H9 (cell line): ENCODE measurements at regions not wholly inside any gene's neighbourhood (a gene's known extent, or its start where the extent isn't known, plus 50 kb on each side); places are given as distances from the start of the nearest gene placed in this dataset.

Experiments
- DNase-seq: peaks from one replicate; pipeline ENCODE4 v3.0.0-alpha.2; 2017
- H2AFZ ChIP-seq: one replicate; pipeline ENCODE4 v1.6.1; 2013; ENCODE audit warnings: mild to moderate bottlenecking, low read length, control low read depth, moderate library complexity
- H2AK5ac ChIP-seq: 2 replicates; pipeline ENCODE4 v1.6.1; 2013; ENCODE audit warnings: low read length, control low read depth, mixed read lengths; ENCODE audit not compliant: insufficient read length
- H2BK120ac ChIP-seq: one replicate; pipeline ENCODE4 v1.6.1; 2013; ENCODE audit warnings: low read depth, mild to moderate bottlenecking, low read length, control low read depth, inconsistent platforms; ENCODE audit not compliant: poor library complexity, severe bottlenecking
- H2BK12ac ChIP-seq: 2 replicates; pipeline ENCODE4 v1.6.1; 2013; ENCODE audit warnings: low read length, control low read depth, mixed read lengths, low read depth; ENCODE audit not compliant: insufficient read length
- H2BK15ac ChIP-seq: 2 replicates; pipeline ENCODE4 v1.6.1; 2013; ENCODE audit warnings: low read depth, low read length, control low read depth
- H2BK20ac ChIP-seq: one replicate; pipeline ENCODE4 v1.6.1; 2013; ENCODE audit warnings: low read depth, mild to moderate bottlenecking, low read length, control low read depth, inconsistent platforms; ENCODE audit not compliant: poor library complexity, severe bottlenecking
- H2BK5ac ChIP-seq: 2 replicates; pipeline ENCODE4 v1.6.1; 2013; ENCODE audit warnings: low read length, control low read depth, mixed read lengths; ENCODE audit not compliant: insufficient read length
- H3K14ac ChIP-seq: 2 replicates; pipeline ENCODE4 v1.6.1; 2013; ENCODE audit warnings: low read length, control low read depth; ENCODE audit not compliant: insufficient read depth
- H3K18ac ChIP-seq: 2 replicates; pipeline ENCODE4 v1.6.1; 2013; ENCODE audit warnings: low read depth, mild to moderate bottlenecking, mixed read lengths, low read length, control low read depth; ENCODE audit not compliant: insufficient read length
- H3K23ac ChIP-seq: 2 replicates; pipeline ENCODE4 v1.6.1; 2013; ENCODE audit warnings: low read length, control low read depth, mixed read lengths, low read depth; ENCODE audit not compliant: insufficient read length
- H3K23me2 ChIP-seq: 2 replicates; pipeline ENCODE4 v1.6.1; 2013; ENCODE audit warnings: low read depth, mild to moderate bottlenecking, mixed read lengths, low read length, control low read depth; ENCODE audit not compliant: insufficient read length, poor library complexity, severe bottlenecking
- H3K27ac ChIP-seq: 2 replicates; pipeline ENCODE4 v1.5.1; 2013; ENCODE audit warnings: low read length, control low read depth, mixed read lengths, low read depth; ENCODE audit not compliant: insufficient read length
- H3K27me3 ChIP-seq: 2 replicates; pipeline ENCODE4 v1.6.1; 2013; ENCODE audit warnings: low read length, control low read depth, inconsistent platforms; ENCODE audit not compliant: insufficient read depth
- H3K4ac ChIP-seq: 2 replicates; pipeline ENCODE4 v1.6.1; 2013; ENCODE audit warnings: low read depth, mild to moderate bottlenecking, control low read depth, inconsistent platforms, low read length, moderate library complexity
- H3K4me1 ChIP-seq: 2 replicates; pipeline ENCODE4 v1.6.1; 2013; ENCODE audit warnings: low read length, control low read depth, inconsistent platforms; ENCODE audit not compliant: insufficient read depth
- H3K4me2 ChIP-seq: 2 replicates; pipeline ENCODE4 v1.6.1; 2013; ENCODE audit warnings: low read length, control low read depth, mixed read lengths; ENCODE audit not compliant: insufficient read length, insufficient read depth
- H3K56ac ChIP-seq: 2 replicates; pipeline ENCODE4 v1.6.1; 2013; ENCODE audit warnings: low read depth, mild to moderate bottlenecking, mixed read lengths, low read length, control low read depth; ENCODE audit not compliant: insufficient read length
- H3K79me1 ChIP-seq: 2 replicates; pipeline ENCODE4 v1.6.1; 2013; ENCODE audit warnings: low read depth, mild to moderate bottlenecking, moderate library complexity, low read length, control low read depth, inconsistent platforms; ENCODE audit not compliant: insufficient read depth, poor library complexity, severe bottlenecking
- H3K79me2 ChIP-seq: 2 replicates; pipeline ENCODE4 v1.6.1; 2013; ENCODE audit warnings: low read length, control low read depth, inconsistent platforms; ENCODE audit not compliant: insufficient read depth
- H3K9ac ChIP-seq: 2 replicates; pipeline ENCODE4 v1.6.1; 2013; ENCODE audit warnings: low read length, control low read depth, mixed read lengths; ENCODE audit not compliant: insufficient read length; ENCODE audit errors: extremely low read depth
- H3K9me3 ChIP-seq: one replicate; pipeline ENCODE4 v1.6.1; 2013; ENCODE audit warnings: low read depth, low read length, inconsistent platforms; ENCODE audit not compliant: control insufficient read depth
- H3T11ph ChIP-seq: one replicate; pipeline ENCODE4 v1.6.1; 2013; ENCODE audit warnings: mild to moderate bottlenecking, low read length, control low read depth, inconsistent platforms
- H4K20me1 ChIP-seq: one replicate; pipeline ENCODE4 v1.6.1; 2013; ENCODE audit not compliant: control insufficient read depth, insufficient read length, insufficient read depth
- H4K5ac ChIP-seq: 2 replicates; pipeline ENCODE4 v1.6.1; 2013; ENCODE audit warnings: low read depth, mild to moderate bottlenecking, mixed read lengths, low read length, control low read depth; ENCODE audit not compliant: insufficient read length
- H4K8ac ChIP-seq: replicated peaks from 2 replicates; pipeline ENCODE4 v1.6.1; 2013; ENCODE audit warnings: low read length, control low read depth, mixed read lengths, low read depth; ENCODE audit not compliant: insufficient read length
- H4K91ac ChIP-seq: 2 replicates; pipeline ENCODE4 v1.6.1; 2013; ENCODE audit warnings: low read depth, mild to moderate bottlenecking, moderate library complexity, mixed read lengths, low read length, control low read depth; ENCODE audit not compliant: insufficient read length
- H3K27ac Mint-ChIP-seq, 3 experiments: 2 replicates in 2 of 3; 3 replicates in 1 of 3; pipeline ENCODE4 v1.8.0; 2020 to 2021; ENCODE audit warnings: mixed read lengths in 3 of 3, mild to moderate bottlenecking in 1 of 3, moderate library complexity in 1 of 3
- H3K27me3 Mint-ChIP-seq: 2 replicates; pipeline ENCODE4 v1.8.0; 2021; ENCODE audit warnings: low read depth, mild to moderate bottlenecking, moderate library complexity, mixed read lengths
- H3K36me3 Mint-ChIP-seq, 3 experiments: 2 replicates in 2 of 3; 3 replicates in 1 of 3; pipeline ENCODE4 v1.8.0; 2020 to 2021; ENCODE audit warnings: low read depth in 3 of 3, mixed read lengths in 3 of 3; ENCODE audit not compliant: insufficient read depth in 1 of 3
- H3K4me1 Mint-ChIP-seq, 2 experiments: 2 replicates each; pipeline ENCODE4 v1.8.0; 2020; ENCODE audit warnings: mixed read lengths in 2 of 2
- H3K4me3 Mint-ChIP-seq, 2 experiments: 2 replicates in 1 of 2; 3 replicates in 1 of 2; pipeline ENCODE4 v1.8.0; 2020 to 2021; ENCODE audit warnings: mild to moderate bottlenecking in 2 of 2, mixed read lengths in 2 of 2, moderate library complexity in 1 of 2
- H3K9me3 Mint-ChIP-seq, 2 experiments: 2 replicates in 1 of 2; 3 replicates in 1 of 2; pipeline ENCODE4 v1.8.0; 2020; ENCODE audit warnings: mild to moderate bottlenecking in 2 of 2, mixed read lengths in 2 of 2, moderate library complexity in 1 of 2
- CTCF ChIP-seq: fragments of 200-600 bp; sonication (generic); conservative IDR thresholded peaks from 3 replicates; pipeline ENCODE4 v1.8.0; 2021; ENCODE audit warnings: antibody characterized with exemption, mild to moderate bottlenecking
- whole genome bisulfite sequencing: extraction: QIAGEN DNeasy Blood & Tissue Kit; methylation state at CpG from one replicate; pipeline ENCODE4 v1.1.7; 2013; ENCODE audit warnings: missing lambda C conversion rate, low lambda C conversion rate, mixed read lengths; ENCODE audit not compliant: insufficient read length; ENCODE audit errors: extremely low coverage; 5-methylcytosine and 5-hydroxymethylcytosine counted together

- no peaks in the 10 kb centered on the region for H4K20me1 ChIP-seq
- no peak overlapping the region for H4K91ac ChIP-seq
- no peak overlapping the region for H2BK5ac ChIP-seq
- no peaks in the 10 kb centered on the region for H3K36me3 Mint-ChIP-seq
- no peak overlapping the region for H3K27ac ChIP-seq
- H2BK12ac ChIP-seq: no peak overlapping the region
- H3K23me2 ChIP-seq: no peaks in the 10 kb centered on the region
- no peaks in the 10 kb centered on the region for H3K4me1 ChIP-seq
- H3K27ac Mint-ChIP-seq: no peak overlapping the region
- no peak overlapping the region for H3T11ph ChIP-seq
- H2AFZ ChIP-seq: no peak overlapping the region
- H2BK120ac ChIP-seq: no peak overlapping the region
- no peaks in the 10 kb centered on the region for H3K4me1 Mint-ChIP-seq
- H3K4me3 Mint-ChIP-seq: no peak overlapping the region
- H3K79me1 ChIP-seq: no peaks in the 10 kb centered on the region
- no peak overlapping the region for H4K5ac ChIP-seq
- no peaks in the 10 kb centered on the region for H3K27me3 Mint-ChIP-seq
- no peaks in the 10 kb centered on the region for H3K27me3 ChIP-seq
- H2AK5ac ChIP-seq: no peak overlapping the region
- H3K9ac ChIP-seq: no peak overlapping the region
- H3K14ac ChIP-seq: no peak overlapping the region
- no peak overlapping the region for H2BK20ac ChIP-seq
- no peaks in the 10 kb centered on the region for H3K9me3 ChIP-seq
- DNase-seq: no peak
- H2BK15ac ChIP-seq: no peak overlapping the region
- H3K4ac ChIP-seq: no peak overlapping the region
- WGBS: no CpG with 5 or more reads among the region's 4 CpGs
- no peak overlapping the region for H3K18ac ChIP-seq
- H3K56ac ChIP-seq: no peak overlapping the region
- H3K4me2 ChIP-seq: no peak overlapping the region
- H3K9me3 Mint-ChIP-seq: no peaks in the 10 kb centered on the region
- H3K79me2 ChIP-seq: no peaks in the 10 kb centered on the region
- no peak for TF ChIP-seq CTCF
- H3K23ac ChIP-seq: no peak overlapping the region
- no peak overlapping the region for H4K8ac ChIP-seq
Measured at GRCh38 chr17:65393514-65393913, 167.9 kb downstream of the AXIN2 start.
